ENCODE measurements at regions not wholly inside any gene's neighbourhood (a gene's known extent, or its start where the extent isn't known, plus 50 kb on each side); places are given as distances from the start of the nearest gene placed in this dataset.
A peak's percentile ranks its signal among the peaks of the same experiment; 100 is the strongest.

GRCh38 chr3:106217745-106218144 is 348.9 kb upstream of the CBLB start:
- no peak for DNase-seq (ENCODE audit: low spot score)

- DNase-seq (ENCODE audit: low spot score) = no peak
Measured at GRCh38 chr3:106227068-106227467, 358.3 kb upstream of the CBLB start.

- no peak for DNase-seq (ENCODE audit: low spot score)
Measured at GRCh38 chr3:106228271-106228670, 359.5 kb upstream of the CBLB start.

- no peak for DNase-seq (ENCODE audit: low spot score)
Measured at GRCh38 chr3:106229495-106230278, 360.9 kb upstream of the CBLB start.

- no peak for DNase-seq (ENCODE audit: low spot score)
Measured at GRCh38 chr3:106231086-106231485, 362.3 kb upstream of the CBLB start.

- DNase-seq (ENCODE audit: low spot score) = no peak
Measured at GRCh38 chr3:106232956-106233355, 364.1 kb upstream of the CBLB start.

- DNase-seq (ENCODE audit: low spot score) = no peak
Measured at GRCh38 chr3:106239195-106239697, 370.4 kb upstream of the CBLB start.

GRCh38 chr3:106241593-106241992 is 372.8 kb upstream of the CBLB start:
- no peak for DNase-seq (ENCODE audit: low spot score)

- DNase-seq (ENCODE audit: low spot score) = peak; percentile 49
Measured at GRCh38 chr3:106242781-106243180, 374.0 kb upstream of the CBLB start.

GRCh38 chr3:106245400-106245799 is 376.6 kb upstream of the CBLB start:
- DNase-seq (ENCODE audit: low spot score) = no peak

- DNase-seq (ENCODE audit: low spot score) = no peak
Measured at GRCh38 chr3:106247902-106248684, 379.3 kb upstream of the CBLB start.

GRCh38 chr3:106249159-106249558 is 380.3 kb upstream of the CBLB start:
- no peak for DNase-seq (ENCODE audit: low spot score)

GRCh38 chr3:106249981-106250380 is 381.2 kb upstream of the CBLB start:
- DNase-seq (ENCODE audit: low spot score) = no peak

- DNase-seq (ENCODE audit: low spot score) = no peak
Measured at GRCh38 chr3:106251160-106251892, 382.5 kb upstream of the CBLB start.

GRCh38 chr3:106255870-106256248 is 387.0 kb upstream of the CBLB start:
- no peak for DNase-seq (ENCODE audit: low spot score)

- DNase-seq (ENCODE audit: low spot score) = no peak
Measured at GRCh38 chr3:106256249-106256957, 387.6 kb upstream of the CBLB start.

GRCh38 chr3:106257172-106257571 is 388.4 kb upstream of the CBLB start:
- no peak for DNase-seq (ENCODE audit: low spot score)

- no peak for DNase-seq (ENCODE audit: low spot score)
Measured at GRCh38 chr3:106261396-106261795, 392.6 kb upstream of the CBLB start.

GRCh38 chr3:106261915-106262683 is 393.3 kb upstream of the CBLB start:
- no peak for DNase-seq (ENCODE audit: low spot score)

- no peak for DNase-seq (ENCODE audit: low spot score)
Measured at GRCh38 chr3:106263011-106263410, 394.2 kb upstream of the CBLB start.

GRCh38 chr3:106263546-106263945 is 394.7 kb upstream of the CBLB start:
- DNase-seq (ENCODE audit: low spot score) = no peak
